Endothelial cell of umbilical vein (primary cell): ENCODE measurements at regions not wholly inside any gene's neighbourhood (a gene's known extent, or its start where the extent isn't known, plus 50 kb on each side); places are given as distances from the start of the nearest gene placed in this dataset.

ENCODE experiments used
- BruUV-seq: library from RNA; stranded (reverse); fragments of 400-500 nt; replicated peaks from 2 replicates; lab custom pipeline; 2021; lab: Mats Ljungman, UMichigan
- CTCF ChIA-PET: fragments of 300-600, 350-600 bp; sonication (Branson Sonifier 250); formaldehyde crosslinking; loops from one replicate; lab custom pipeline; 2021; ENCODE audit warnings: antibody characterized with exemption, inconsistent platforms; lab: Charles Lee
- POLR2A ChIA-PET: fragments of 300-600, 350-600 bp; sonication (Branson Sonifier 250); formaldehyde crosslinking; loops from one replicate; lab custom pipeline; 2021; ENCODE audit warnings: antibody characterized with exemption, inconsistent platforms; lab: Charles Lee
- DNase-seq: peaks from one replicate; pipeline ENCODE4 v3.0.0-alpha.2; 2011; ENCODE audit warnings: low read depth, low spot score
- FAIRE-seq: peaks from 2 replicates; lab custom pipeline; 2011; peaks lifted over from hg19 to GRCh38; lab: Jason Lieb, UNC
- H2AFZ ChIP-seq: 2 replicates; pipeline ENCODE4 v1.6.0; 2012; ENCODE audit warnings: low read depth, low read length, control low read depth, inconsistent platforms
- H3K27ac ChIP-seq: 2 replicates; pipeline ENCODE4 v1.5.1; 2011; ENCODE audit warnings: low read depth, mild to moderate bottlenecking, control low read depth, low read length, moderate library complexity; ENCODE audit not compliant: insufficient read depth
- H3K27me3 ChIP-seq, 2 experiments: 2 replicates each; pipeline versions ENCODE4 v1.6.0 to v1.6.1; 2011; ENCODE audit warnings: low read length in 2 of 2, mixed read lengths in 1 of 2; ENCODE audit not compliant: control insufficient read depth in 2 of 2, insufficient read depth in 2 of 2
- H3K36me3 ChIP-seq, 2 experiments: 2 replicates in 1 of 2; 3 replicates in 1 of 2; pipeline ENCODE4 v1.5.1; 2011; ENCODE audit warnings: low read length in 2 of 2, mild to moderate bottlenecking in 1 of 2, moderate library complexity in 1 of 2; ENCODE audit not compliant: control insufficient read depth in 2 of 2, insufficient read depth in 2 of 2; ENCODE audit errors: extremely low read depth in 1 of 2
- H3K4me1 ChIP-seq: 3 replicates; pipeline ENCODE4 v1.5.1; 2011; ENCODE audit warnings: mild to moderate bottlenecking, low read length; ENCODE audit not compliant: control insufficient read depth, insufficient read depth; ENCODE audit errors: extremely low read depth
- H3K4me2 ChIP-seq: 2 replicates; pipeline ENCODE4 v1.6.1; 2011; ENCODE audit warnings: low read length, control low read depth, mixed read lengths; ENCODE audit not compliant: insufficient read depth
- H3K4me3 ChIP-seq, 3 experiments: fragments of 200-600 bp in 1 of 3; sonication (generic), shearing (Covaris generic) in 1 of 3; replicated peaks in 1 of 3; 2 replicates each; pipeline ENCODE4 v1.5.1; 2011 to 2016; ENCODE audit warnings: control low read depth in 3 of 3, low read length in 3 of 3, mild to moderate bottlenecking in 2 of 3, inconsistent platforms in 1 of 3, low read depth in 1 of 3, moderate library complexity in 1 of 3; ENCODE audit not compliant: insufficient read depth in 1 of 3
- H3K79me2 ChIP-seq: 2 replicates; pipeline ENCODE4 v1.6.0; 2012; ENCODE audit warnings: low read length, inconsistent platforms; ENCODE audit not compliant: control insufficient read depth, insufficient read depth
- H3K9ac ChIP-seq: replicated peaks from 2 replicates; pipeline ENCODE3; 2011; ENCODE audit warnings: low read length, control low read depth; ENCODE audit not compliant: insufficient read depth; ENCODE audit errors: extremely low read depth
- H3K9me1 ChIP-seq: replicated peaks from 3 replicates; pipeline ENCODE4 v1.6.0; 2011; ENCODE audit warnings: mild to moderate bottlenecking, low read length; ENCODE audit not compliant: control insufficient read depth, insufficient read depth; ENCODE audit errors: extremely low read depth
- H3K9me3 ChIP-seq: replicated peaks from 2 replicates; pipeline ENCODE4 v1.5.1; 2012; ENCODE audit warnings: low read length, inconsistent platforms; ENCODE audit not compliant: control insufficient read depth, insufficient read depth
- H4K20me1 ChIP-seq: replicated peaks from 2 replicates; pipeline ENCODE3; 2011; ENCODE audit warnings: mild to moderate bottlenecking, low read length; ENCODE audit not compliant: control insufficient read depth, insufficient read depth; ENCODE audit errors: extremely low read depth
- CTCF ChIP-seq, 2 donors: IDR thresholded peaks; 1 replicate in 1 of 2; 2 replicates in 1 of 2; pipeline ENCODE4 v1.5.1; 2011; ENCODE audit warnings: low read length in 2 of 2, mild to moderate bottlenecking in 2 of 2, moderate library complexity in 2 of 2, control low read depth in 1 of 2, inconsistent platforms in 1 of 2, low read depth in 1 of 2; ENCODE audit not compliant: insufficient read depth in 1 of 2; ENCODE audit errors: extremely low read depth in 1 of 2
- EZH2 ChIP-seq: IDR thresholded peaks from 2 replicates; pipeline ENCODE4 v1.6.1; 2012; ENCODE audit warnings: borderline replicate concordance, low read depth, mild to moderate bottlenecking, moderate library complexity, low read length, inconsistent platforms; ENCODE audit not compliant: severe bottlenecking
- GATA2 ChIP-seq: IDR thresholded peaks from 2 replicates; pipeline ENCODE4 v1.7.0; 2011; ENCODE audit warnings: low read depth, mild to moderate bottlenecking, moderate library complexity, mixed read lengths, low read length; ENCODE audit not compliant: insufficient read length, insufficient read depth
- JUN ChIP-seq: IDR thresholded peaks from 2 replicates; pipeline ENCODE4 v1.6.1; 2011; ENCODE audit warnings: borderline replicate concordance, low read depth; ENCODE audit not compliant: insufficient read length, insufficient read depth
- MAX ChIP-seq: IDR thresholded peaks from 2 replicates; pipeline ENCODE4 v1.6.1; 2011; ENCODE audit not compliant: insufficient read depth, insufficient read length
- MYC ChIP-seq: IDR thresholded peaks from one replicate; pipeline ENCODE4 v1.6.1; 2011; ENCODE audit warnings: mild to moderate bottlenecking, low read depth, low read length
- POLR2A ChIP-seq: IDR thresholded peaks from 2 replicates; pipeline ENCODE4 v1.6.1; 2012; ENCODE audit warnings: low read depth, mild to moderate bottlenecking, control low read depth, low read length
- POLR2AphosphoS5 ChIP-seq: IDR thresholded peaks from 2 replicates; pipeline ENCODE4 v1.6.1; 2012; ENCODE audit warnings: low read depth, mild to moderate bottlenecking, control low read depth, low read length, moderate library complexity; ENCODE audit not compliant: insufficient read depth
- dilution Hi-C: fragments of 300-500 bp; cut with MboI; formaldehyde crosslinking; loops from one replicate; pipeline ENCODE4 v1.15.0; 2019; ENCODE audit warnings: low sequenced_read_pairs; ENCODE audit not compliant: extremely low pct_ligation_motif_present
- intact Hi-C: fragments of 100-400 bp; cut with micrococcal nuclease; formaldehyde crosslinking; loops from one replicate; pipeline ENCODE4 v1.10.0; 2022

GRCh38 chr10:78655979-78656378 is 412.8 kb upstream of the ZMIZ1 start:
- Histone ChIP-seq H3K79me2 (no peaks in the 10 kb centered on the region), H4K20me1 (no peaks in the 10 kb centered on the region), H3K9me1 (no peaks in the 10 kb centered on the region), H3K27me3 (peaks cover 17 to 20% of the 10 kb centered on the region in 2 experiments), H3K9ac (no peak overlapping the region), H3K9me3 (no peaks in the 10 kb centered on the region), H3K4me2 (no peak overlapping the region), H3K4me1 (peaks cover 4% of the 10 kb centered on the region), H2AFZ (no peak overlapping the region), H3K36me3 (no peaks in the 10 kb centered on the region), H3K4me3 (no peak overlapping the region), H3K27ac (no peak overlapping the region)
- DNase-seq (no peak), FAIRE-seq (no peak)
- dilution Hi-C loops (no loop called here), intact Hi-C loops (loop anchor here (5.0 kb wide), 1 partner anchor 239 kb away; no protein-coding TSS in a partner anchor)
- POLR2A ChIA-PET, result no interaction called here
- no TSS peak for BruUV-seq
- CTCF ChIA-PET, result interaction anchor here (0.9 to 5.6 kb wide), 5 partner anchors 11 to 609 kb away, joined by 3 to 68 read pairs (median 22); no protein-coding TSS in a partner anchor
- TF ChIP-seq MYC (no peak), EZH2 (no peak), POLR2AphosphoS5 (no peak), POLR2A (no peak), GATA2 (no peak), CTCF (IDR thresholded peaks at IDR 0.05; ENCODE audit: extremely low read depth in 1 of 2, insufficient read depth in 1 of 2, low read depth in 1 of 2, low read length in 2 of 2) (no peak), MAX (no peak), JUN (no peak)
